ENCODE measurements at regions not wholly inside any gene's neighbourhood (a gene's known extent, or its start where the extent isn't known, plus 50 kb on each side); places are given as distances from the start of the nearest gene placed in this dataset.

DNA sequence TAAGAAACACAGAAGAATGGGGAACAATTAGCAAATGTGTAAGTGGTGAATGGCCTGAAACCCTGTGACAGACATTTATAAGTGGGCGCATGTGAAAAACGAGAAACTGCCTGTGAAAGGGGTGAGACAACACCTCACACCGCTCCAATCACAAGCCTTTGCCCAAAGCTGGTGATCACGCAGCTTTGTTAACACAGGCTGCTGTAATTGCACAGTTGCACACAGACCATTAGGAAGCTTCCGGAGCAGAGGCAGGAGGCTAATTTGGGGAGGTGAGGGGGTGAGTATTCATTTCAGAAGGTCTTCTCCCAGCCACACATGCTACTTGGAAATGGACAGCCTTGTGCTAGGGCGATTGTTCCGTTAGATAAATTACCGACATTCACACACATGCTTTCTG is 294.0 kb downstream of the MED10 start:
- TF ChIP-seq POLR2A (IDR thresholded peaks at IDR 0.05) (no peak), CTCF (IDR thresholded peaks at IDR 0.05) (no peak)

All from breast epithelium (tissue), 3 donors.